ENCODE measurements at regions not wholly inside any gene's neighbourhood (a gene's known extent, or its start where the extent isn't known, plus 50 kb on each side); places are given as distances from the start of the nearest gene placed in this dataset.

DNA sequence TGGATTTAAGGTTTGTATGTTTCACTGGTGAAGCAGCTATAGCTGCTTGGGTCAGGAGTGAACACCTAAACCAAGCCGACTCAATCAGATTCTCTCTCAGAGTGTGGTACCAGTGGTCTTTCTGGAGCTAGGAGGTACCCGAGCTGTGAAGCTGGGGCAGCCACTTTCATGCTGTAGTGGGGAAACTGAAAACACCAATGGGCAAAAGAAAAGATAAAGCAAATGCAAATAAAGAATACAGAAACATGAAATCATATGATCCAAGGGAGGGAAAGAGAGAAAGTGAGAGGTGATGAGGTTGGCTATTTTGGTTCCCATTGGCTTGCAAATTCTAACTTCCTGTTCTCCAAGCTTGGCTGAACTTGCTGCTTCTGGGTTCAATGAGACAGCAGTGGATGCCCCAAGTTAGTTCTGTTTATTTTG is 212.3 kb upstream of the CFAP20DC start:
- H3K36me3 ChIP-seq (ENCODE audit: control insufficient read depth, insufficient read depth, low read length) = no peaks in the 10 kb centered on the region
- no peak overlapping the region for H3K9ac ChIP-seq (ENCODE audit: low read length)
- no peak overlapping the region for H3K4me3 ChIP-seq (ENCODE audit: low read length)
- no peaks in the 10 kb centered on the region for H3K4me1 ChIP-seq (ENCODE audit: control insufficient read depth, insufficient read depth, low read length)
- H3K9me3 ChIP-seq (ENCODE audit: control insufficient read depth, low read length) = no peaks in the 10 kb centered on the region
- no peaks in the 10 kb centered on the region for H3K27me3 ChIP-seq (ENCODE audit: control insufficient read depth, insufficient read depth, low read length)

DNA sequence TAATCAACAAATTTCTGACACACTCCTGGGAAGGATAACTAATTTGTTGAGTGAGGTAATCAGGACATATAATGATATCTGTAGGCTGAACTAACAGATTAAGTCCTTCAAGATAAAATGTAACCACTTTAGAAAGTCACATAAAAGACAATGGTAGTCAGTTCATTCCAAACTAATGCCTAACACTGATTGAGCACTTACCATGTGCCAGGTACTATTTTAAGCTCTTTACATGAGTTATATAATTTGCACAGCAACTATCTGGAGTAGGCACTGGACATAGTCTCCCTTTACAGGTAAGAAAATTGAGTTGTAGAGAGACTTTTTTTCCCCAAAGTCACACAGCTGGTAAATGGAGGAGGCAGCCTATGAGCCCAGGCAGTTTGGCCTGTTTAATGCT is 211.2 kb upstream of the CFAP20DC start:
- H3K4me1 ChIP-seq (ENCODE audit: control insufficient read depth, insufficient read depth, low read length) = no peaks in the 10 kb centered on the region
- H3K36me3 ChIP-seq (ENCODE audit: control insufficient read depth, insufficient read depth, low read length) = no peaks in the 10 kb centered on the region
- no peak overlapping the region for H3K9ac ChIP-seq (ENCODE audit: low read length)
- no peaks in the 10 kb centered on the region for H3K27me3 ChIP-seq (ENCODE audit: control insufficient read depth, insufficient read depth, low read length)
- no peak overlapping the region for H3K4me3 ChIP-seq (ENCODE audit: low read length)
- no peaks in the 10 kb centered on the region for H3K9me3 ChIP-seq (ENCODE audit: control insufficient read depth, low read length)

GRCh38 chr3:59258550-59259260 is 208.9 kb upstream of the CFAP20DC start:
- Histone ChIP-seq H3K4me1 (ENCODE audit: control insufficient read depth, insufficient read depth, low read length) (no peaks in the 10 kb centered on the region), H3K4me3 (ENCODE audit: low read length) (no peak overlapping the region), H3K9me3 (ENCODE audit: control insufficient read depth, low read length) (no peaks in the 10 kb centered on the region), H3K36me3 (ENCODE audit: control insufficient read depth, insufficient read depth, low read length) (no peaks in the 10 kb centered on the region), H3K27me3 (ENCODE audit: control insufficient read depth, insufficient read depth, low read length) (no peaks in the 10 kb centered on the region), H3K9ac (ENCODE audit: low read length) (no peak overlapping the region)

DNA sequence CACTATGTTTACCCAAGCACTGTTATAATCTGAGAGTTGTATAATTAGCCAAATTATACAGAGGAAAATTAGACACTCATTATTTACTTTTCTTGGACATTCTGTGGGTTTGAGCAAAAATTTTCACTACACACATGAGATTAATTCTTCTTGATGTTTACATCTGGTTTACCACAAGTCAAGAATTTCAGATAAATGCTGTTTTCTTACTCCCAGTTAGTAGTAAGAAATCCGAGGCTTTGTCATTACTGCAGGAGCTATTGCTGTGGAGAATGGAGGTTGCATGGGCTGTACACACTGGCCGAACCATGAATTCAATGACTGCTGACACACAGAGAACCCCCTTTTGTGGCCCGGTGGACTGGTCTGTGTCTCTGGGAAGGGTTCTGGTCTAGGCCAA is 207.7 kb upstream of the CFAP20DC start:
- Histone ChIP-seq H3K4me3 (ENCODE audit: low read length) (no peak overlapping the region), H3K4me1 (ENCODE audit: control insufficient read depth, insufficient read depth, low read length) (no peaks in the 10 kb centered on the region), H3K36me3 (ENCODE audit: control insufficient read depth, insufficient read depth, low read length) (no peaks in the 10 kb centered on the region), H3K9ac (ENCODE audit: low read length) (no peak overlapping the region), H3K9me3 (ENCODE audit: control insufficient read depth, low read length) (no peaks in the 10 kb centered on the region), H3K27me3 (ENCODE audit: control insufficient read depth, insufficient read depth, low read length) (no peaks in the 10 kb centered on the region)

DNA sequence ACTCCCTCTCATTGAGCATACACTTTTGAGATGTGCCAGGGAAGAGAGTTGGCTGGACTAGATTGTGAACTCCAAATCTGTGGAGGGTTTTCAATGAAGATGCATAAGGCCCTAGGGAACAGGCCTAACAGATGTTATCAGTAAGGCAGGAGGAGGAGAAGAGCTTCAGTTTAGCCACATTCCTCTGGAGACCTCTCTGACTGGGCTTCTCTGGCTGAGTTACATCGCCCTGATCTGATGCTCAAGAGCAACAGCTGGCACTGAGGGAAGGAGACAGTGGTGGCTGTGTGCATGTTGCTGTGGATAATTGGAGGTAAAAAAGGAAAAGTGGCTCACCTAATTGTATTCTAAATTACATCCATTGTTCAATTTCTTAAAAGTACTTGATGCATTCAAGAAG is 206.4 kb upstream of the CFAP20DC start:
- no peaks in the 10 kb centered on the region for H3K9me3 ChIP-seq (ENCODE audit: control insufficient read depth, low read length)
- no peaks in the 10 kb centered on the region for H3K4me1 ChIP-seq (ENCODE audit: control insufficient read depth, insufficient read depth, low read length)
- no peaks in the 10 kb centered on the region for H3K36me3 ChIP-seq (ENCODE audit: control insufficient read depth, insufficient read depth, low read length)
- no peak overlapping the region for H3K4me3 ChIP-seq (ENCODE audit: low read length)
- no peak overlapping the region for H3K9ac ChIP-seq (ENCODE audit: low read length)
- H3K27me3 ChIP-seq (ENCODE audit: control insufficient read depth, insufficient read depth, low read length) = no peaks in the 10 kb centered on the region

GRCh38 chr3:59254976-59255375 is 205.2 kb upstream of the CFAP20DC start:
- Histone ChIP-seq H3K27me3 (ENCODE audit: control insufficient read depth, insufficient read depth, low read length) (no peaks in the 10 kb centered on the region), H3K4me3 (ENCODE audit: low read length) (no peak overlapping the region), H3K4me1 (ENCODE audit: control insufficient read depth, insufficient read depth, low read length) (no peaks in the 10 kb centered on the region), H3K9ac (ENCODE audit: low read length) (no peak overlapping the region), H3K9me3 (ENCODE audit: control insufficient read depth, low read length) (no peaks in the 10 kb centered on the region), H3K36me3 (ENCODE audit: control insufficient read depth, insufficient read depth, low read length) (no peaks in the 10 kb centered on the region)

DNA sequence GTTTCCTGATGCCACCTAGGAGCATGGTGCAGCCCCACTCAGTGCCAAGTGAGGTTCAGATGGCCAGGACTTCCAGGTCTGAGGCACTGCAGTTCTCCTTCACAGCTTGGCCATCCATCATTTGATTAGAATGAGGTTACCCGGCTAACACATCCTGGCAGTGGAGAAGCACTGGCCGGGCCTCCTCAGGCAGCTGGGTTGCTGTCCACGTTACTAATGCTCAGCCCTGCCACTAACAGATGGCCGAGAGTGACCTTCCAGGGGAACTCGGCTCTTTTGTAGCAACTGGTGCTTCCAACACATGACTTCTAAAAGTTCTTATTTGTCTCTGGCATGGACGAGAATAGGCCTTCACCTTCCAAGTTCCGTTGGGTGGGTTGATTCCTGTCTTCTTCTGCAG is 204.6 kb upstream of the CFAP20DC start:
- H3K36me3 ChIP-seq (ENCODE audit: control insufficient read depth, insufficient read depth, low read length) = no peaks in the 10 kb centered on the region
- H3K27me3 ChIP-seq (ENCODE audit: control insufficient read depth, insufficient read depth, low read length) = no peaks in the 10 kb centered on the region
- H3K9ac ChIP-seq (ENCODE audit: low read length) = no peak overlapping the region
- no peaks in the 10 kb centered on the region for H3K4me1 ChIP-seq (ENCODE audit: control insufficient read depth, insufficient read depth, low read length)
- no peaks in the 10 kb centered on the region for H3K9me3 ChIP-seq (ENCODE audit: control insufficient read depth, low read length)
- no peak overlapping the region for H3K4me3 ChIP-seq (ENCODE audit: low read length)

DNA sequence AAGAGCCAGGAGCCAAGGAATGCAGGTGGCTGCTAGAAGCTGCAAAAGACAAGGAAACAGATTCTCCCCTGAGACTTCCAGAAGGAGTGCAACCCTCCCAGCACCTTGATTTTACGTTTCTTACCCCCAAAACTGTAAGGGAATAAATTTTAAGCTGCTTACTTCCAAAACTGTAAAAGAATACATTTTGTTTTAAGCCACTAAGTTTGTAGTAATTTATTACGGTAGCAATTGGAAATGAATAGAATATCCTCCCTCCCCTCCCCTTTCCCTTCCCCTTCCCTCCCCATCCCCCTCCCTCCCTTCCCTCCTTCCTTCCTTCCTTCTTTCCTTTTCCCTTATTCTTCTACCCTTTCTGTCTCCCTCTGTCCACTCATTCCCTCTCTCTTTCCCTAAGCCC is 203.7 kb upstream of the CFAP20DC start:
- Histone ChIP-seq H3K9ac (ENCODE audit: low read length) (no peak overlapping the region), H3K9me3 (ENCODE audit: control insufficient read depth, low read length) (no peaks in the 10 kb centered on the region), H3K27me3 (ENCODE audit: control insufficient read depth, insufficient read depth, low read length) (no peaks in the 10 kb centered on the region), H3K4me3 (ENCODE audit: low read length) (no peak overlapping the region), H3K36me3 (ENCODE audit: control insufficient read depth, insufficient read depth, low read length) (no peaks in the 10 kb centered on the region), H3K4me1 (ENCODE audit: control insufficient read depth, insufficient read depth, low read length) (no peaks in the 10 kb centered on the region)

DNA sequence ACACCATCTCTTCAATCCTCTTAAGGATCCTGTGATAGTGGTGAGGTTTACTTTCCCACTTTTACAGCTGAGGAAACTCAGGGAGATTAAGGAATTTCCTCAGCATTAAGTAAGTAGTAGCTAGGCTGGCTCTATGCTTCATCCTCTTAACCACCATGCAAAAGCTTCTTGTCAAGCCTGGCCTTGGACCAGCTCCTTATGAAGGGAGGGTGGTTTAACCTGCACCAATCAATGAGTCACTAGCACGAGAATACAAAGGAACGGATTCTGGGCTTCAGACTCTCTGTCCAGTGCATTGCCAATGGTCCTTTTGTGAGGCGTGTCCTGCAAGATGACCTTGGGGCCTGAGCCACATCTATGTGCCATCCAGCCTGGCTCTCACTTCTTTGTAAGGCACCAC is 202.0 kb upstream of the CFAP20DC start:
- Histone ChIP-seq H3K4me1 (ENCODE audit: control insufficient read depth, insufficient read depth, low read length) (no peaks in the 10 kb centered on the region), H3K4me3 (ENCODE audit: low read length) (no peak overlapping the region), H3K9ac (ENCODE audit: low read length) (no peak overlapping the region), H3K9me3 (ENCODE audit: control insufficient read depth, low read length) (no peaks in the 10 kb centered on the region), H3K36me3 (ENCODE audit: control insufficient read depth, insufficient read depth, low read length) (no peaks in the 10 kb centered on the region), H3K27me3 (ENCODE audit: control insufficient read depth, insufficient read depth, low read length) (no peaks in the 10 kb centered on the region)

DNA sequence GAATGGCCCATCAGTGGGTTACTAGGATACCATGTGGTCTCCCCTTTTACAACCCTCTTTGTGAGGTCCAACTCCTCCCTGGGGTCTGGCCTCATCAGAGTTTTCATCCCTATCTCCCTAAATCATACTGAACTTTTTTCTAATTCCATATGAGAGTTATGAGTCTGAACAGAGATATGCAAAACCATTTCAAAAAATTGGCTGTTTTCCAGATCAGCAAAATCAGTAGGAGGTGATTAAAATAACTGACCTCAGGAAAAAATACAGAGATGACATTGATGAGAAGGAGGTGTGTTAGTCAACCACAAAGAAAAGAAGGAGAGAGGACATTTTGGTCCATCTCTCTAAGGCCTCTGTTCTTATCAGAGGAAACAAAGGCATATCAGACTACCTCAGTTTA is 200.8 kb upstream of the CFAP20DC start:
- no peaks in the 10 kb centered on the region for H3K9me3 ChIP-seq (ENCODE audit: control insufficient read depth, low read length)
- no peaks in the 10 kb centered on the region for H3K4me1 ChIP-seq (ENCODE audit: control insufficient read depth, insufficient read depth, low read length)
- no peak overlapping the region for H3K9ac ChIP-seq (ENCODE audit: low read length)
- no peaks in the 10 kb centered on the region for H3K27me3 ChIP-seq (ENCODE audit: control insufficient read depth, insufficient read depth, low read length)
- no peak overlapping the region for H3K4me3 ChIP-seq (ENCODE audit: low read length)
- H3K36me3 ChIP-seq (ENCODE audit: control insufficient read depth, insufficient read depth, low read length) = no peaks in the 10 kb centered on the region

- H3K4me1 ChIP-seq (ENCODE audit: control insufficient read depth, insufficient read depth, low read length) = no peaks in the 10 kb centered on the region
These were observed 200.0 kb upstream of the CFAP20DC start for GRCh38 chr3:59249698-59250361.

GRCh38 chr3:59249004-59249403 is 199.2 kb upstream of the CFAP20DC start:
- Histone ChIP-seq H3K9me3 (ENCODE audit: control insufficient read depth, low read length) (no peaks in the 10 kb centered on the region), H3K36me3 (ENCODE audit: control insufficient read depth, insufficient read depth, low read length) (no peaks in the 10 kb centered on the region)

More at GRCh38 chr3:59249698-59250361, 200.0 kb upstream of the CFAP20DC start:
- Histone ChIP-seq H3K9me3 (ENCODE audit: control insufficient read depth, low read length) (no peaks in the 10 kb centered on the region), H3K36me3 (ENCODE audit: control insufficient read depth, insufficient read depth, low read length) (no peaks in the 10 kb centered on the region), H3K9ac (ENCODE audit: low read length) (no peak overlapping the region), H3K27me3 (ENCODE audit: control insufficient read depth, insufficient read depth, low read length) (no peaks in the 10 kb centered on the region), H3K4me3 (ENCODE audit: low read length) (no peak overlapping the region)

More at GRCh38 chr3:59249004-59249403, 199.2 kb upstream of the CFAP20DC start:
- no peaks in the 10 kb centered on the region for H3K27me3 ChIP-seq (ENCODE audit: control insufficient read depth, insufficient read depth, low read length)
- no peak overlapping the region for H3K9ac ChIP-seq (ENCODE audit: low read length)
- no peaks in the 10 kb centered on the region for H3K4me1 ChIP-seq (ENCODE audit: control insufficient read depth, insufficient read depth, low read length)
- H3K4me3 ChIP-seq (ENCODE audit: low read length) = no peak overlapping the region

Data from mucosa of stomach (tissue), 1 donor.